Fibroblast of pulmonary artery (primary cell): ENCODE measurements at regions not wholly inside any gene's neighbourhood (a gene's known extent, or its start where the extent isn't known, plus 50 kb on each side); places are given as distances from the start of the nearest gene placed in this dataset.
A peak's percentile ranks its signal among the peaks of the same experiment; 100 is the strongest.

Experiments
- DNase-seq: peaks from one replicate; pipeline ENCODE4 v3.0.0-alpha.2; 2010; ENCODE audit warnings: low read depth
- H3K4me3 ChIP-seq: replicated peaks from 2 replicates; pipeline ENCODE4 v1.5.1; 2011; ENCODE audit warnings: low read depth, mild to moderate bottlenecking, control low read depth, low read length, moderate library complexity
- TF ChIP-seq, protein P1 (sequence below): IDR thresholded peaks from 2 replicates; pipeline ENCODE4 v1.5.1; 2011; ENCODE audit warnings: mild to moderate bottlenecking, control low read depth, low read length, inconsistent platforms; ENCODE audit errors: missing control alignments

DNA sequence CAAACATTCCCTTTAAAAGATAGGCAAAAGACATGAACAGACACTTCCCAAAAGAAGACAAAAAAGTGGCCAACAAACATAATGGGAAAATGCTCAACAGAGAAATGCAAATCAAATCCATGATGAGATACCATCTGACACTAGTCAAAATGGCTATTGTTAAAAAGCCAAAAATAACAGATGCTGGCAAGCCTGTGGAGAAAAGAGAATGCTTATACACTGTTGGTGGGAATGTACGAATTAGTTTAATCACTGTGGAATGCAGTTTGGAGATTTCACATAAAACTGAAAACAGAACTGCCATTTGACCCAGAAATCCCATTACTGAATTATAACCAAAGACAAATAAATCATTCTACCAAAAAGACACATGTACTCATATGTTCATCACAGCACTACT lies 58.3 kb upstream of the WDR41 start:
- H3K4me3 ChIP-seq: no peak overlapping the region
- peak; percentile 3 for DNase-seq
- TF ChIP-seq, protein P1, sequence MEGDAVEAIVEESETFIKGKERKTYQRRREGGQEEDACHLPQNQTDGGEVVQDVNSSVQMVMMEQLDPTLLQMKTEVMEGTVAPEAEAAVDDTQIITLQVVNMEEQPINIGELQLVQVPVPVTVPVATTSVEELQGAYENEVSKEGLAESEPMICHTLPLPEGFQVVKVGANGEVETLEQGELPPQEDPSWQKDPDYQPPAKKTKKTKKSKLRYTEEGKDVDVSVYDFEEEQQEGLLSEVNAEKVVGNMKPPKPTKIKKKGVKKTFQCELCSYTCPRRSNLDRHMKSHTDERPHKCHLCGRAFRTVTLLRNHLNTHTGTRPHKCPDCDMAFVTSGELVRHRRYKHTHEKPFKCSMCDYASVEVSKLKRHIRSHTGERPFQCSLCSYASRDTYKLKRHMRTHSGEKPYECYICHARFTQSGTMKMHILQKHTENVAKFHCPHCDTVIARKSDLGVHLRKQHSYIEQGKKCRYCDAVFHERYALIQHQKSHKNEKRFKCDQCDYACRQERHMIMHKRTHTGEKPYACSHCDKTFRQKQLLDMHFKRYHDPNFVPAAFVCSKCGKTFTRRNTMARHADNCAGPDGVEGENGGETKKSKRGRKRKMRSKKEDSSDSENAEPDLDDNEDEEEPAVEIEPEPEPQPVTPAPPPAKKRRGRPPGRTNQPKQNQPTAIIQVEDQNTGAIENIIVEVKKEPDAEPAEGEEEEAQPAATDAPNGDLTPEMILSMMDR: no peak

DNA sequence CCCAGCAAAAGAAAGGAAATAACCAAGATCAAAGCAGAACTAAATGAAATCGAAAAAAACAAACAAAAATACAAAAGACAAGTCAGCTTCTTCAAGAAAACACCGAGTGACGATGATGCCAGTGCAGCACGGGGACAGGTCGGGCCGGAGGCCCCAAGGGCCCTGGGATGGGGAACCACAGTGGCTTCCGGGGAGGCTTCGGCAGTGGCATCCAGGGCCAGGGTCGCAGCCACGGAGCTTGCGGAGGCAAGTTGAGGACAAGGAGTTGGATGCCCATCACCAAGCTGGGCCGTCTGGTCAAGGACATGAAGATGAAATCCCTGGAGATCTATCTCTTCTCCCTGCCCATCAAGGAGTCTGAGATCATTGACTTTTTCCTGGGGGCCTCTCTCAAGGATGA lies 53.2 kb upstream of the WDR41 start:
- no peak overlapping the region for H3K4me3 ChIP-seq
- no peak for DNase-seq
- TF ChIP-seq, protein P1: no peak
